Neutrophil (primary cell): ENCODE measurements at regions not wholly inside any gene's neighbourhood (a gene's known extent, or its start where the extent isn't known, plus 50 kb on each side); places are given as distances from the start of the nearest gene placed in this dataset.

Source experiments
- H3K27ac ChIP-seq: fragments of 200-600 bp; sonication (generic); 2 replicates; pipeline ENCODE4 v1.5.1; 2016; ENCODE audit warnings: mild to moderate bottlenecking, moderate library complexity
- H3K27me3 ChIP-seq: fragments of 200-600 bp; sonication (generic); 2 replicates; pipeline ENCODE4 v1.6.0; 2016; ENCODE audit warnings: mild to moderate bottlenecking
- H3K36me3 ChIP-seq: fragments of 200-600 bp; sonication (generic); 2 replicates; pipeline ENCODE4 v1.5.1; 2017
- H3K4me1 ChIP-seq, 2 experiments: fragments of 200-600 bp in 1 of 2; sonication (generic) in 1 of 2; 1 replicate in 1 of 2; 2 replicates in 1 of 2; pipeline versions ENCODE4 v1.5.1 to v1.6.1; 2013 to 2016; ENCODE audit warnings: low read depth in 1 of 2, low read length in 1 of 2, mild to moderate bottlenecking in 1 of 2, moderate library complexity in 1 of 2; ENCODE audit not compliant: control insufficient read depth in 1 of 2, insufficient read depth in 1 of 2
- H3K4me3 ChIP-seq, 2 experiments: fragments of 200-600 bp in 1 of 2; sonication (generic) in 1 of 2; 1 replicate in 1 of 2; 2 replicates in 1 of 2; pipeline ENCODE4 v1.5.1; 2013 to 2016; ENCODE audit warnings: low read depth in 1 of 2, low read length in 1 of 2, mild to moderate bottlenecking in 1 of 2, moderate library complexity in 1 of 2
- H3K9me3 ChIP-seq: fragments of 200-600 bp; sonication (generic); 2 replicates; pipeline ENCODE4 v1.5.1; 2016
- CTCF ChIP-seq: fragments of 200-600 bp; sonication (generic); IDR thresholded peaks from 2 replicates; pipeline ENCODE4 v1.5.1; 2016; ENCODE audit warnings: antibody characterized with exemption

DNA sequence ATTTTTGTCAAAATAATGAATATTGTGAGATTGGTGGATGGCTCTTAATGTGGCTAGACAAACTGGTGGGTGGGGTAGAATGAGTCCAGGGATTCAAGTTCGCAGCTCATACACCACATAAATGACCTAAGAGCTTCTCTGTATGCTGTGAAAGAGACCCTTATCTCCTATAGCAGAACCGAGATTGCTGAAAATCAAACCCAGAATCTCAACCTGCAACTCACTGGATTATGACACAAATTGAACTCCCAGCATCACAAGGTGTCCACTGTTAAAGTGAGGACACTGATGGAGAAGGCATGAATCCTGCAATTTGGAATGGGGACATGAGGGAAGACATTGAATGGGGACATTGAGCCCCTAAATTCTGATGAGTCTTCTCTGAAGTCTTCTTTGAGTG is 51.3 kb upstream of the CNKSR3 start:
- TF ChIP-seq CTCF: no peak
- no peaks in the 10 kb centered on the region for H3K27me3 ChIP-seq
- H3K9me3 ChIP-seq: no peaks in the 10 kb centered on the region
- H3K36me3 ChIP-seq: no peaks in the 10 kb centered on the region
- H3K4me1 ChIP-seq: no peaks in the 10 kb centered on the region
- no peak overlapping the region for H3K4me3 ChIP-seq
- H3K27ac ChIP-seq: no peak overlapping the region

- H3K36me3 ChIP-seq: no peaks in the 10 kb centered on the region
- no peaks in the 10 kb centered on the region for H3K4me1 ChIP-seq
Observed at GRCh38 chr6:154565331-154565730, 54.8 kb upstream of the CNKSR3 start.

DNA sequence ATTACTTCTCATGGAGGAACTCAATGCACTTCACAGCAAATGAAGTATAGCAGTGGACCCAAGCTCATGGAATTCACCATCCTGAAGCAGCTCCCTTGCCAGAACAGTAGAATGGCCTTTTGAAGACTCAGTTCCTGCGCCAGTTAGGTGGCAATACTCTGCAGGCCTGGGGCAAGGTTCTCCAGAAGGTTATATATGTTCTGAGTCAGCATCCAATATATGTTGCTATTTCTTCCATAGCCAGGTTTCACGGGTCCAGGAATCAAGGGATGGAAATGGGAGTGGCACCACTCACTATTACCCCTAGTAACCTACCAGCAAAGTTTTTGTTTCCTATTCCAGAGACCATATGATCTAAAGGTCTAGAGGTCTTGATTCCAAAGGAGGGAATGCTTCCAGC is 56.4 kb upstream of the CNKSR3 start:
- no peak overlapping the region for H3K27ac ChIP-seq
- H3K4me3 ChIP-seq: no peak overlapping the region
- no peaks in the 10 kb centered on the region for H3K27me3 ChIP-seq
- H3K4me1 ChIP-seq: no peaks in the 10 kb centered on the region
- no peaks in the 10 kb centered on the region for H3K36me3 ChIP-seq
- TF ChIP-seq CTCF: no peak
- H3K9me3 ChIP-seq: no peaks in the 10 kb centered on the region

More at GRCh38 chr6:154565331-154565730, 54.8 kb upstream of the CNKSR3 start:
- Histone ChIP-seq H3K4me3 (no peak overlapping the region), H3K27ac (no peak overlapping the region), H3K9me3 (no peaks in the 10 kb centered on the region), H3K27me3 (no peaks in the 10 kb centered on the region)
- no peak for TF ChIP-seq CTCF

DNA sequence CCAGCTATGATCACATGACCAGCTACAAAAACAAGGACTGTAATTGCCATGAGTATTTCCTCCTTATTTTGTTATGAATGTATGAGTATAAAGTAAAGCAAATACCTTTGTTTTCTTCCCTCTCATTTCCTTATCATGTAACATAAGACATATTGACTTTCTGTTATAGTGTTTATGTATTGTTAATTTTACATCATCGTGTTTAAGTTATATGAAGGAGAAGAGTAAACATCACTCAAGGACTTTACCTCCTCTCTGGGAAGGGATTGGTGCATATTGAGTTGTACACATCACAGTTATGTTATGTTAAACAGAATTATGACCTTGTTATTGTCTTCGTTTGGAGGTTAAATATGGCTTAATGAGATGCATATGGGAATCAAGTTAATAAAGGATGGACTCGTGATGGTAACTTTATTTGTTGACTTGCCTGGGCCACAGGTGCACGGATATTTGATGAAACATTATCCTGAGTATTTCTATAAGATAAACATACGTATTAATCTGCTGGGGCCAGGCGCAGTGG is 57.3 kb upstream of the CNKSR3 start:
- no peaks in the 10 kb centered on the region for H3K4me1 ChIP-seq
- no peak overlapping the region for H3K4me3 ChIP-seq
- no peak overlapping the region for H3K27ac ChIP-seq
- no peak for TF ChIP-seq CTCF
- no peaks in the 10 kb centered on the region for H3K9me3 ChIP-seq
- no peaks in the 10 kb centered on the region for H3K27me3 ChIP-seq
- no peaks in the 10 kb centered on the region for H3K36me3 ChIP-seq

DNA sequence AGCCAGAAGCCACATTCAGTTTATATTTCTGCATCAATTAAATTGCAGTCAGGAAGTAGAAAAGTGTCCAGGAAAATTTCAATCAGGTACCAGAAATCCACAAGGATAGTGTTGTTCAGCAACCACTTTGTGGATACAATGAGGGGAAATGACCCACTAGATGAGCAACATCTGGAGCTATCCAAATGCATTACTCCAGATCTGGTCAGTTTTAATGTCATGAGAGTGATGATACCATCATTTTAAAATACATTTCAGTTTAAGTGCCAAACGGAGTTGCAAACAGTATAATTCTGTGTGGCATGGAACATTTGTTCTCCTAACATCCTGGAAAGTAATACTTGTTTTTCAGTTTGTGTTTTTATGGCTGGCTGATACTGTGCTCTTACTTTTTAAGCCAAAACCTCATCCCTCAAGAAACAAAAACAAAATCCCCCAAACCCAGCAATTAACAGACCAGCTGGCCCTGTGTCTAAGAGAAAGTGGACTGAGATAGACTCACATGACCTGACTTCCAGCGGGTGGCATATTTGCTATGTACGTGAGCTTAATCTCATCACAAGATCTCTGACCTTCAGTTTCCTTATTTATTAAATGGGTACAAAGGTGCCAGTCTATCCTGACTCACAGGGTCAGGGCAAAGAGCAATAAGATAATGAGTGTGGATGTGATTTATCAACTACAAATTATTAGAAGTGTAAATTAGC is 58.8 kb upstream of the CNKSR3 start:
- H3K27me3 ChIP-seq: no peaks in the 10 kb centered on the region
- H3K36me3 ChIP-seq: no peaks in the 10 kb centered on the region
- no peak overlapping the region for H3K27ac ChIP-seq
- no peaks in the 10 kb centered on the region for H3K4me1 ChIP-seq
- no peaks in the 10 kb centered on the region for H3K9me3 ChIP-seq
- TF ChIP-seq CTCF: no peak
- no peak overlapping the region for H3K4me3 ChIP-seq
